NK-92 treated with Interleukin-12 subunit alpha and Interleukin-12 subunit beta, amount 100 ng/mL, for 24 hours (cell line): ENCODE measurements at regions not wholly inside any gene's neighbourhood (a gene's known extent, or its start where the extent isn't known, plus 50 kb on each side); places are given as distances from the start of the nearest gene placed in this dataset.

Experiments used
- DNase-seq: peaks from one replicate; lab custom pipeline; 2025; lab: John Stamatoyannopoulos, UW

DNA sequence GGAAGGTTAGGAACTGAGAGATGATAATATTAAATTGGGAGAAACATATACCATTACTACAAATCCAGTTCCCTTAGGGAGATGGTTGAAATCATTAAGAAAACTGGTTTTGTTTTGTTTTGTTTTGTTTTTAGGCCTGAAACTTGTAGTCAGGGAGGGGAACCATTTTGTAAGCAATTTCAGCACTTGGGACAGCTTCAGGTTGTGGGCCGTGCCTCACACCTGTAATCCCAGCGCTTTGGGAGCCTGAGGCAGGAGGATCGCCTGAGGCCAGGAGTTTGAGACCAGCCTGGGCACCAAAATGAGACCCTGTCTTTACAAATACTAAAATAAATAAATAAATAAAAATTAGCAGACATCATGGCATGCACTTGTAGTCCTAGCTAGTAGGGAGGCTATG lies 694.3 kb upstream of the NR5A2 start:
- no peak for DNase-seq

DNA sequence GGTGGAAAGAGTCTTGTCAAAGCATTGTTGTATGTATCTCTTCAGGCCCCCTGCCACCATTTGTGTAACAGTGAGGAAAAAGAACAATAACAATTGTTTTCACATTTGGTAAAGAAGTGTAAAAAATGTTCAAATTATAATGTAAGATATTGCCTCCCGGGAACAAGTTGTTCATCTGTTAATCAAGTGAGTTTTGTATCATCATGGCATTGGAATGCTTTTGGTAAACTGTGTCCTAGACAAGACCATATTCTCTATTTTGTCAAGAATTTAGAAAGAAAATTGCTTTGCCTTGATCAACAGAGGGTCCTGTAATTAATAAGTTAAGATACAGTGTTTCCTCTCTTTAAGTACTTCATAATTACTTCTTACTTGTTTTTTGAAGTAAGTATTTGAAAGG lies 692.0 kb upstream of the NR5A2 start:
- no peak for DNase-seq

DNA sequence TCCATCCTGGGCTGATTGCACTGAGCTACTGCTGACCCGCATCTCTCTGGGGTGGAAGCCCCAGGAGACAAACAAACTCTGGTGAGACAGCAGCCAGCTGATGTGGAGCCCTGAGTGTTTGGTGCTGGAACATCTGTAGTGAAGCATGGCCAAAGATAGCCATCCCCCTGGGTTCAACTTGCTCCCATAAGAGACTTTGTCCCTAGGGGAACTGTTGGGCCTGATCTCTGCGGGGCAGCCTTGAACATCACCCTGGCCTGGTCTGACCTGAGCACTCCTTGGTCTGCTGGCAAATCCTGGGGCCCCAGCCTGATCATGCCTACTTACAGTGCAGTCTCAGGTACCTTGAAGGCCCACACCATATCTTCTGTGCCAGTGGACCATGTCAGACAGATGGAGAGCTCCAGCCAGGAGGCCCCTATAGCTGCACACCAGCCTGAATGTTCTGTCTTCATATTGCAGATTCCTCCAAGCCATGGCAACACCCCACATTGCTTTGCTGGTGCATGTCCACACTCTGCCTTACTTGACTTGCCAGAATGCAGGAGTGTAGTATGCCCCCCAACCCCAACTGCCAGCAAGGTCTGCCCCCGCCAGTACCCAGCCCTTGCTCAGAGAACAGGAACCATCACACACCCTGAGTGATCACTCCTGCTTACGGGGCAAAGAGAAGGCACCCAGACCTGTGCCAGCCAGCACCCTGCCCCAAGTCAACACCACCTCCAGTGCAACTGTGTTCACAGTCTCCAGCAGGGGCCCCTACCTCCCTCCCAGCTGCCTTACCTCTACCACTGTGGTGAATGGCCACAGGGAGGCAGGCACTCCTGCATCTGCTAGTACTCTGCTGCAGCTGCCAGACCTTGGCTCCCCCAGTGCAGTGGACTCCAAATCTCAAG lies 690.5 kb upstream of the NR5A2 start:
- no peak for DNase-seq

DNA sequence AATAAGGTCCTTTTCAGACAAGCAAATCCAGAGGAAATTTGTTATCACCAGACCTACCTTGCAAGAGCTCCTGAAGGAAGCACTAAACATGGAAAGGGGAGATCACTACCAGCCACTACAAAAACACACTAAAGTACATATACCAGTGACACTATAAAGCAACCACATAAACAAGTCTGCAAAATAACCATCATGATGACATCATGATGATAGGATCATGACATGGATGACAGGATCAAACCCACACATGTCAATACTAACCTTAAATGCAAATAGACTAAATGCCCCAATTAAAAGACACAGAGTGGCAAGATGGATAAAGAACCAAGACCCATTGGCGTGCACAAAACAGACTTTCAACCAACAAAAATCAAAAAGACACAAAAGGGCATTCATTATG lies 688.8 kb upstream of the NR5A2 start:
- DNase-seq, result no peak

DNA sequence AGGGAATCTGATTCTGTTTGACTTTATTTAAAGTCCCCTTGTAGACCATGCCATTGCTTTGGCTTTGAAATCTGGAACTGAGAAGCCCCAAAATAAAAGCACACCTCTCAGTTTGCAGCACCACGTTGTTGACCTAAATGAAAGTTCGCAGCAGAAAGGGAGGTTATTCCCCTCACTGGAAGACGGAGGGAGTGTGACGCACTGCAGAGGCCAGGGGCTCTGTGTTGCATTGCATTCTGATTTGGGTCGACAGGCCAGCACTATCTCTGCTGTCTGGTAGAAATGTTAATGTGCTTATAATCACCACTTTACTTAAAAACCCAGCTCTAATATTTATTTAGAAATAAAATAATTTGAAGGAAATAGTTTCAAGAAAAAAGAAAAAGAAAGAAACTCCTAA lies 675.2 kb upstream of the NR5A2 start:
- no peak for DNase-seq

DNA sequence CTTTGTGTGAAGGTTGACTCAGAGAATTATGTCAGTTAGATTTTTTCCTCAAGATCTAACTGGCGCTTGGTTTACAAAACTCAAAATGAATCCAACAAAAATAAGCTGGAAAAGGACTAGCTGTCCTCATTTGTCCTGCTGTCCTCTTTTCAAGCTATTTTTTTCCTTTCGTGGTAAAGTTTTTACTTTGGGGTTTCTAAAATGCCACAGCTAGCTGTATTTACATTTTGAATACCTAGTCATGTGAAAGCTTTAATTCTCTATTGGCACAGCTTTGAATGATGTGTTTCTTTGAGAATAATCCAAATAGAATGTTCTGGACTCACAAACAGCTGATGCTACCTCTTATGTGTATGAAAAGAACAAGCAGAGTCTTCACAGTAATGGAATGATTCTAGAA lies 673.6 kb upstream of the NR5A2 start:
- DNase-seq, result no peak

DNA sequence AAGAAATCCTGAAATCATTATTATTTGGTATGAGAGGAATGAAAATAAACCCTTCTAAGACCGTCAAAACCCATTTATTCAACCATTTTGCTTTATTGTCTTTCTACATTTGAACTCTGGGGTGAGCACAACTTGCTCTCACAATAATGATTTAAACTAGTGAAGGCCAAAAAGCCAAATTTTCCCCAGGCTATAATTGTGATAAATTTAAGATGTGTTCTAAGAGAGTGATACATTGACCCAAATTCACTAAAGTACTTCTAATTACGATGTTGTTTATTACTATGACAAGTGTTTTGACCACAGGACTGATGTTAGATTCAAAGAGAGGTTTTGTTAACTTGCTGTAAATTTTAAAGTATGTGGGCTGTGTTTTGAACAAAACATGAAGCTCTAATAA lies 670.9 kb upstream of the NR5A2 start:
- no peak for DNase-seq

DNA sequence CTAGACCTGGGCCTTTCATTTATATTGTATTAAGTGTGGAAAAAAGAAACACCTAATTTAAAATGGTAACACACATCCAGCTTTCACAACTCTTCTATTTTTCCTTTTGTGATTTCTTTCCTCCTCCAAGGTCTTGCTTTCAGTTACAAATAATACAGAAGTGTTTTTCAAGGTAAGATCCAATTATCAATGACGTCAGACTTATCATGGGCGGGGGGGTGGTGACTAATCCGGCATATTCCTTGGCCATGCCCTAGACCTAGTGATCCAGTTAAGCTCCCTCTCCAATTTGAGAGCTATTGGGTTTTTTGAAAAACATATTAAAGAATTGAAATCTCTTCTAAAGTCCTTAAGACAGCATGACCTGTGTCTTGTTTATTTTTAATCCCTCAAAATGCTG lies 669.9 kb upstream of the NR5A2 start:
- no peak for DNase-seq

DNA sequence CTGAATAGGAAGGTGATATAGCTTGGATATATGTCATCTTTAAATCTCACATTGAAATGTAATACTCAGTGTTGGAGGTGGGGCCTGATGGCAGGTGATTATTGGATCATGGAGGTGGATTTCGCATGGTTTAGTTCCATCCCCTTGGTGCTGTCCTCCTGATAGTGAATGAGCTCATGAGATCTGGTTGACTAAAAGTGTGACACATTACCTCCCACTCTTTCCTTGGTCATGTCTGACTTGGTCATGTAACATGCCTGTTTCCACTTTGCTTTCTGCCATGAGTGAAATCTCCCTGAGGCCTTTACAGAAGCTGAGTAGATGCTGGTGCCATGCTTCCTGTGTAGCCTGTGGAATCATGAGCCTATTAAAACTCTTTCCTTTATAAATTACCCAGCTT lies 664.5 kb upstream of the NR5A2 start:
- DNase-seq, result no peak

DNA sequence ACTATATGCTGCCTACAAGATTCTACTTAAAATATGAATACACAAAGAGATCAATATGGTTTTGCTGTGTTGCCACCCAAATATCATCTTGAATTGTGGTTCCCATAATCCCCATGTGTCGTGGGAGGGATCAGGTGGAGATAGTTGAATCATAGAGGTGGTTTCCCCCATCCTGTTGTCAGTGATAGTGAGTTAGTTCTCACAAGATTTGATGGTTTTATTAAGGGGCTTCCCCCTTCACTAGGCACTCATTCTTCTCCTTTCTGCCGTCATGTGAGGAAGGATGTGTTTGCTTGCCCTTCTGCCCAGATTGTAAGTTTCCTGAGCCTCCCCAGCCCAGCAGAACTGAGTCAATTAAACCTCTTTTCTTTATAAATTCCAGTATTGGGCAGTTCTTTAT lies 654.4 kb upstream of the NR5A2 start:
- no peak for DNase-seq

DNA sequence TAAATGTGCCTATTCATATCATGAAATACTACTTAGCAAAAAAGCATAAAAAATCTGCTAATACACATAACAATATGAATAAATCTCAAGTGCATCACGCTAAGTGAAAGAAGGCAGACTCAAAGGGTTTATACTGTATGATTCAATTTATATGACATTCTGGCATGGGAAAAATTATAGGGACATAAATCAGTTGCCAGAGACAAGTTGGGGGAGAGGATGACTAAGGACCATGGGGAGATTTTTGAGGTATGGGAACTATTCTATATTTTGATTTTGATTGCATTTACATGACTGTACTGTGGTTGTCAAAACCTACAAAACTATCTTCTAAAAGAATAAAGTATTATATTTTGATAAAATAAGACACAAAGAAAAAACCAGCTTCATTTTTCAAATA lies 650.3 kb upstream of the NR5A2 start:
- DNase-seq, result no peak

DNA sequence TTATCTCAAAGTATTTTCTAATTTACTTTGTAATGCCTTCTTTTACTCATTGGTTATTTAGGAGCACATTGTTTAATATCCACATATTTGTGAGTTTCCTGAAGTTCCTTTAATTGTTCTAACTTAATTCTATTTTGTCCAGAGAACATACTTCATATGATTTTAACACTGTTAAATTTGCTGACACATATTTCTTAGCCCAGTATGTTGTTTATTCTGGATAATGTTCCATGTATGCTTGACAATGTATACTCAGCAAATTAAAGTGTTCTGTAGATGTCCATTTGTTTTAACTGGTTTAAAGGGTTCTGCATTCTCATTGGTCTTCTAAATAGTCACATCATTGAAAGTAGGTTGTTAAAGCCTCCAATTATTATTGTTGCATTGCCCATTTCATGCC lies 643.7 kb upstream of the NR5A2 start:
- no peak for DNase-seq

DNA sequence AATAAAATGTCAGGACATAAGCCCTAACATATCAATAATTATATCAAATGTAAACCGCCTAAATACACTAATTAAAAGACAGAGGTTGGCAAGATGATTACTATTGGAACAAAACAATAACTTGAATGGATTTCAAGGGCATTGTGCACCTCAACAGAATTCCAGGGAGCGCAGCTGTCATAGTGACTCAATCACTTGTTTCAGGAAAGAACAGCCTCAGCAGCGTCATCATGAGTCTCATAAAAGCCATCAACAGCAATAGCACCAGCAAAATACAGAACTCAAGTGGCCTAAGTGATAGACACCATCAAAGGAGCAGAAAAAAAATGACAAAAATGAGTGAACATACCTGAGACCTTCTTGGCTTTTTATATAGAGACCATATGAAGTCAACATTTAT lies 632.7 kb upstream of the NR5A2 start:
- DNase-seq, result no peak

DNA sequence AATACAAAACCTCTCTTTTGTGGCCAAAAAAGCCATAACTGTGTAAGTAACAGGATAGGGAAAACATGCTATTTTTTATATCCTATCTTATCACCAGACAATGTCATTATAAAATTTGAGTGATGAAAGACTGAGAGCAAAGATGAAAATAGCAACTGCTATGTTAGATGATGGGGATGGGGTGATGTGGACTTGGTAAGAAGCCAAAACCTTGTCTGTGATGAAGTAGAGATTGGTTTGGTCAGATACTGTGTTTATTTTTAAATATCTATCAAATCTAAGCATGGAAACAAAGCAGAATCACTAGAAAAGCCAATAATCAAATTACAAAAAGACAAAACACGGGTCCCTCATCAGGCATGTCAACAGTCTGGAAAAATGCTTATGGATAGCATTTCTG lies 631.1 kb upstream of the NR5A2 start:
- no peak for DNase-seq

DNA sequence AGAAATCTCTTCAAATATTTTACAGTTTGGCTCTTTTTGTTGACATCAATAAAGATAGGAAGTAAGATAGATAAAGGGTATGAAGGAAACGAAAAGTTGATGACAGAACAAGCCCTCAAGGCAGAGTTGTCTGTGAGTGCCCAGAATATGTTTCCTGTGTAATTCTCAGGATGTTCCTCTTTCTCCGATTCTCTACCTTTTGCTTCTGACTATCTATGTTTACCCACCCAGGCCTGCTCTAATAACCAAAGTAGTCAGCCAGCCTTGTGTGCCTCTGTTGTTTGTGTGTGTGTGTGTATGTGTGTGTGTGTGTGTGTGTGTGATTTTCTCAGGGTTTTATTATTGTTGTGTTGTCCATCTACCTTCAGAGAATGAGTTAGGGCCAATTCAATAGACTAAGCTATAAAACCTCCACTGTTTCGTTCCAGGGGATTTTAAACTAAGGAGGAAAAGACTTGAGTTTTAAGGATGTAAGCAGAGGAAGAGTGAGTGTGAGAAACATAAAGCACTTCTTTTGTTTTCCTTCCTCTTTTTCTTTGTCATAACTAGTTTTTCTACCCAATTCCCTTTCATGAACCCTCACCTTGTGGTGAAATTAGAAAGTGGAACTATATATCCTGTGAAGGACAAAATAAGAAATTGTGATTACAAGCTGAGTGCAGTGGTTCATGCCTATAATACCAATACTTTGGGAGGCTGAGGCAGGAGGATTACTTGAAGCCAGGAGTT lies 627.4 kb upstream of the NR5A2 start:
- no peak for DNase-seq

DNA sequence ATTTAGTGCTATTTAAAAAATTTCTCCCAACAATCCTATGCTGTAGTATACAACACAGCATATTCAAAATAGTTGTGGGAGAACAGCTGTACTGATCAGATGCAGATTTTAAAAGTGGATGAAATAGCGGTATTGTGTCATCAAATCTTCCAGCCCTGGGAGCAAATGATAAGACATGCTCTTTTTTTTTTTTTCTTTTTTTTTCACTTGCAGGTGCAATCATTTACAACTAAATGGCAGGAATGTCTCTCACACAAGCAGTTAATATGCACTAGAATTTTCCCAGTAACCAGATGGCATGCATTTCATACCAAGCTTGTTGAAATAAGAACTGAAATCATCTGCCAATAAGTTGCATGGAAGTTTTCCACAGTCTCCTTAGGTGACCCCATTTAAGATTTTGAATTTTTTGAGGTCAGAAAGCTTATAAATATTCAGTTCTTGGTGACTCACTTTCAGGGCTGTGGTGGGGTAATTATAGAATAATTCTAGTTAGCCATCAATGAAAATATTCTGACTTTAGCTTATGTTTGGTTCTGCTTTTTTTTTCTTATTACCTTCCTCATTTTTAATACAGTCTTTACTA lies 623.9 kb upstream of the NR5A2 start:
- no peak for DNase-seq

DNA sequence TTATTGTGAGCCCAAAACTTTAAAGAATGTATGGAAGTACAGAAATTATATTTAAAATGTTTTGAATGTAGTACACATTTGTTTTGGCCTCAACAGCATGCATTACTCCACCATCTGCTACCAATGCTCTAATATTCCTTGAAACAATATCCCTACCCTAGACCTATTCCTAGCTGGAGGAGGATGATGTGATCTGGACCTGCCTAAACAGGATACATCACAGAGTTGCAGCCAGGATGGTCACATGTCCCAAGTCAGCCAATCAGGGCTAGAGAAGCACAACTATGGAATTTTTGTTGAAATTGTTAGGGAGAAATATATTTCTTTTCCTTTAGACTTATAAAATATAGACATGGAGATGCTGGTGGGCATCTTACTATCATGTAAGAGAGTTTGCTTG lies 623.3 kb upstream of the NR5A2 start:
- no peak for DNase-seq

DNA sequence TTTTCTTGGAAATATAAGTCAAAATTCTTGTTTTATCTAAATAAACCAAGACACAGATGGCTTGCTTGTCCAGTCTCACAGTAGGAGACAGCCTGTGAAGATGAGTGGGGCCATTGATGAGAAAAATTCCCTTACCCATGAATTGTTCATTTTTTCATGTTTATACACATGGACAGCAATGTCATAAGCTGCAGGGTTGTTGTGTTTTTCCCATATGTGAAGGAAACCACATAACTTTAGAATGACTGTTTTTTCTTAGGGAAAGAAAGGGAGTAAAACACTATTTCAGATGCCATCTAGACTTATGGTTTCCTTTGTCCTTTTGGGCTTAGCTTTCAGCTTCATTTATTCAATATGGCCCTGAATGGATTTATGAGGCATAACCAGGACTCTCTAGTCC lies 622.5 kb upstream of the NR5A2 start:
- DNase-seq, result no peak

DNA sequence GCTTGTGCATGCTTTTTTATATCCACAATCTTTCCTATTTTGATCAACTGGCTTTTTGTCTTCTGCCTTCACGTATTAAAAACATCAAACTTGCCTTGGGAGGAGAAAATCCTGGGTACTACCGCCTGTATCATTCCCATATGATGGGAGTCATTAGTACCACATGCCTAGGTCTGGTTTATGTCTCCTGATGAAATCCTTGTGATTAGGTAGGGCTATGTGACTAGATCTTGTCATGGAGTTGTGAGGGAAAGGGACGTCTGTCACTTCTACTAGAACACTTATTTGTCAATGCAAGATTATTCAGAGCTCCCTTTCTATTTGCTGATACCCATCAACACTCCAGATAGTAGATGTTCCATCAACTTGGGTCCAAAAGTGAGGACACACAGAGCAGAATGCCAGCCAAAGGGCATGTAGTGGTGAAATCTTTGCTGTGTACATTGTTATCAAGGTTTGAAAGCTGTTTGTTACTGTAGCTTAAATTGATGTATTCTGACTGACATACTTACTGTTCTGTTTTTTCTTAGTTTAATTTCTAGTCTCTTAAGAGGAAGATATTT lies 621.8 kb upstream of the NR5A2 start:
- DNase-seq, result no peak

DNA sequence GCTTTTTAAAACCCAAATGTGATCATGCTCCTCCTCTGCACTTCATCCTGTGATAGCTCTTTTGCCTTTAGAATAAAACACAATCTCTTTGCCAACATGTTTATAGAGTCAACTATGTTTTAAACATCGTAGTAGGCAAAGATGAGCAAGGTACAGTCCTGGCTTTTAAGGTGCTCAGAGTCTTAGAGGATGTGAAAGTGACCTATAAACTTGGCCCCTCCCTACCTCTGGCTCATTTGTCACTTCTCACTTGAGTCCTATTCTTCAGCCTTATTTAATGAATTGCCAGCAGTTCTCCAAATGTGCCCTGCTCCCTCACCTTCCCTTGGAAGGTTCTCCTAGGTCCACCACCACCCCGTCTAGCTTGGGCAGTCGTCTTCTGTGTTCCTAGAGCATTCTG lies 617.0 kb upstream of the NR5A2 start:
- no peak for DNase-seq

DNA sequence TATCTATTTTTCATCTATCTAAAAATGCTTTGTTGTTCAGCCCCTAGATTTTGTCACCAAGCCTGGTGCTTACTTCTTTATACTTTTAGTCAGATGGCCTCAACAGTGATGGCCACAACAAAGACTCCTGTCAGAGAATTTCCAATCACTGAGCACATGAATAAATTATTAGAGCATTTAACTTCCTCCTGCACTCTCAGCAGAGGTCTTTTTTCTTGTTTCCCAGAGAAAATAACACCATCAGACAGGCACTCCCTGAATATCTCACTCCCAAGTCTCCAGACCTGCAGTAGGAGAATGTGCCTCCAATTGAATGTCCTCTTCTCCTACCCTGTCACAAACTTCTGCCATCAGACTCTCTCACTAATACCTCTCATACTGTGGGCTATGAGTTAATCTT lies 616.0 kb upstream of the NR5A2 start:
- DNase-seq, result no peak

DNA sequence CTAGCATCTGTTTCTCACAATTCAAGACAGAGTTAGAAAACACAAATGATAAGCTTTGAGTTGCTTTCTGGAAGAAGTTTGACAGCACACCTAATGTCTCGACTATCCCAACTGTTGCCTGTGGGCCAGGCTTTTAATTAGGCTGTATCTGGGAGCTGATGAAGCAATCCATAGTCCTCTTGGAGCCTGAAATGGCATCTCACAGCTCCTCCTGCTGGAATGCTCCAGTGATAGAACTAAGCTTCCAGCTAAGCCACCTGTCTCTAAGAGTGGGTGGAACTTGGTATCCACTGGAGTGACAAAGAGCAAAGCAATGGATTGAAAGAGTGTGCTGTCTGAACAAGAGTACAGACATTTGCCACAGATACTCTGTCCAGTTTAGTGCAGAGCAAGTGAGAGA lies 605.3 kb upstream of the NR5A2 start:
- DNase-seq, result no peak

DNA sequence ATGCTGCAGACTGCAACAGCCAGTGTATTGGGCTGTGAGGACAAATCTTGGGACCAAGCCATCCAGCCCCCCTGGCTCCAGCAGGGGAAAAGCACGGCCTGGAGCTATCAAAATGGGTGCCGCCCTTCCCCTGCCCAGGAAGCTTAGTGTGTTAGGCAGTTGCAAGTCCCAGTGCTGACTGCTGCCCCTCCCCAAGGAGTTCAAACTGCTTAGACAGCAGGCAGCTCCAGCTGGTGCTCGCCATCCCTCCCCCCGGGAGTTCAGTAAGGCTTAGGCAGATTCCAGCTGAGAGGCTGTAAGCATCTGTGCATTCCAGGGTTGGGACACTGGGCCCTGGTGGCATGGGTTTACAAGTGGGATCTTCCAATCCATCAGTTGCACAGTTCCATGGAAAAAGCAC lies 579.6 kb upstream of the NR5A2 start:
- DNase-seq, result no peak
